ENCODE measurements at regions not wholly inside any gene's neighbourhood (a gene's known extent, or its start where the extent isn't known, plus 50 kb on each side); places are given as distances from the start of the nearest gene placed in this dataset.

DNA sequence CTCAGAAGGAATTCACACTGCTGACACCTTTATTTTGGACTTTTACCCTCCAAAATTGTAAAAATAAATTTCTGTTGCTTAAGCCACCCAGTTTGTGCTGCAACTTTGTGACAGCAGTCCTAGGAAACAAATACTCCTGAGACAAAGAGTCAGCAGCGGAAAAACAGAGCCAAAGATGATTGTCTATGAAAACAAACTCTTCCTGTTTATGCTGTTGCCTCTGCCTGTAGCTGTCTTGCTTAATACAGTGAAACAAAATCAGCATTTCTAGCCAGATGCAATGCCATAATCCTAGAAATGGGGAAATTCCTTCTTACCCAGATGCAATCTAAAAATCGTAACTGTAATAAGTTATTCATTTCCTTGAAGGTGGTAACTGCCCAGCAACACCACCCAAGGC, 387.5 kb upstream of the ATP11B start:
- H3K27me3 ChIP-seq, result no peaks in the 10 kb centered on the region
- no peak overlapping the region for H3K27ac ChIP-seq
- H3K4me1 ChIP-seq, result no peaks in the 10 kb centered on the region
- 76 to 78% methylated on average over 2 of the region's 2 CpGs for WGBS, 2 donors
- no peak overlapping the region for H3K4me3 ChIP-seq
- no peaks in the 10 kb centered on the region for H3K36me3 ChIP-seq (ENCODE audit: low read depth, missing control alignments)
- H3K9me3 ChIP-seq, result no peaks in the 10 kb centered on the region
- intact Hi-C loops (cut with DNase I; ENCODE audit: low total_unique reads), result no loop called here
- TF ChIP-seq, protein P1, sequence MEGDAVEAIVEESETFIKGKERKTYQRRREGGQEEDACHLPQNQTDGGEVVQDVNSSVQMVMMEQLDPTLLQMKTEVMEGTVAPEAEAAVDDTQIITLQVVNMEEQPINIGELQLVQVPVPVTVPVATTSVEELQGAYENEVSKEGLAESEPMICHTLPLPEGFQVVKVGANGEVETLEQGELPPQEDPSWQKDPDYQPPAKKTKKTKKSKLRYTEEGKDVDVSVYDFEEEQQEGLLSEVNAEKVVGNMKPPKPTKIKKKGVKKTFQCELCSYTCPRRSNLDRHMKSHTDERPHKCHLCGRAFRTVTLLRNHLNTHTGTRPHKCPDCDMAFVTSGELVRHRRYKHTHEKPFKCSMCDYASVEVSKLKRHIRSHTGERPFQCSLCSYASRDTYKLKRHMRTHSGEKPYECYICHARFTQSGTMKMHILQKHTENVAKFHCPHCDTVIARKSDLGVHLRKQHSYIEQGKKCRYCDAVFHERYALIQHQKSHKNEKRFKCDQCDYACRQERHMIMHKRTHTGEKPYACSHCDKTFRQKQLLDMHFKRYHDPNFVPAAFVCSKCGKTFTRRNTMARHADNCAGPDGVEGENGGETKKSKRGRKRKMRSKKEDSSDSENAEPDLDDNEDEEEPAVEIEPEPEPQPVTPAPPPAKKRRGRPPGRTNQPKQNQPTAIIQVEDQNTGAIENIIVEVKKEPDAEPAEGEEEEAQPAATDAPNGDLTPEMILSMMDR (IDR thresholded peaks at IDR 0.05), result no peak
- no peak for TF ChIP-seq POLR2A (IDR thresholded peaks at IDR 0.05)
- DNase-seq, result no peak

DNA sequence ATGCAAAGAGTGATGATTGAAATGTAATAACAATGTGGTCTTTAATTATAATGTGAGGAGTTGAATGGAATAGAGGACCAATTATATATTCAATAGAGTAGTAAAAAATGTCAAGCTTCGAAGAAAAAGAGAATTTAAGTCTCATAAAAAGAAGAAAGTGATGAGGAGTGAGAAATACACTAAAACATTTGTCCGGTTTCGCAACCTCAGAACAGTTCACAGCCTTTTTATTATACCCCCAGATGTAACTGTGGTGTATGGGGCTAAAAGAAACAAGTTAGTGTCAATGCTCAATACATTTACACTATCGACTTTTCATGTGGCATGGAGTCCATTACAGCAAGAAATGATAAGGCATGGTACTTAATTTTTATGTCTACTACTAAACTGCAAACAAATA, 386.5 kb upstream of the ATP11B start:
- Histone ChIP-seq H3K4me3 (no peak overlapping the region), H3K36me3 (ENCODE audit: low read depth, missing control alignments) (no peaks in the 10 kb centered on the region), H3K4me1 (no peaks in the 10 kb centered on the region), H3K27ac (no peak overlapping the region), H3K9me3 (no peaks in the 10 kb centered on the region), H3K27me3 (no peaks in the 10 kb centered on the region)
- intact Hi-C loops (cut with DNase I; ENCODE audit: low total_unique reads), result no loop called here
- DNase-seq, result no peak
- 87 to 88% methylated on average over 4 of the region's 4 CpGs for WGBS, 2 donors
- TF ChIP-seq, protein P1 (IDR thresholded peaks at IDR 0.05), result no peak
- TF ChIP-seq POLR2A (IDR thresholded peaks at IDR 0.05), result no peak

DNA sequence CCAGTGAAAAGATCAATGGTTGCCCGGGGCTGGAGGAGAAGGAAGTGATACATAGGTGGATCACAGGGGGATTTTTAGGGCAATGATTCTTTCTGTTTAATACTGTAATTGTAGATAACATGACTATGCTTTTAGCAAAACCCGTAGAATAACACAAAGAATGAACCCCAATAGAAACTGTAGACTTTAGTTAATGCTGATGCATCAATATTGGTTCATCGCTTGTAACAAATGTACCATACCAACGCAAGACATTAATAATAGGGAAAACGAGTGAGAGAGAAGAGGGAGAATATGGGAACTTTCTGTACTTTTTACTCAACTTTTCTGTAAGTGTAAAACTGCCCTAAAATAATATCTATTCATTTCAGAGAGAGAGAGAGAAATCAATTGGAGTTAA, 383.3 kb upstream of the ATP11B start:
- Histone ChIP-seq H3K27ac (no peak overlapping the region), H3K36me3 (ENCODE audit: low read depth, missing control alignments) (no peaks in the 10 kb centered on the region), H3K27me3 (no peaks in the 10 kb centered on the region), H3K9me3 (no peaks in the 10 kb centered on the region), H3K4me1 (no peaks in the 10 kb centered on the region), H3K4me3 (no peak overlapping the region)
- no peak for TF ChIP-seq POLR2A (IDR thresholded peaks at IDR 0.05)
- TF ChIP-seq, protein P1 (IDR thresholded peaks at IDR 0.05), result no peak
- intact Hi-C loops (cut with DNase I; ENCODE audit: low total_unique reads), result no loop called here
- no peak for DNase-seq
- 72 to 83% methylated on average over 5 of the region's 5 CpGs for WGBS, 2 donors

DNA sequence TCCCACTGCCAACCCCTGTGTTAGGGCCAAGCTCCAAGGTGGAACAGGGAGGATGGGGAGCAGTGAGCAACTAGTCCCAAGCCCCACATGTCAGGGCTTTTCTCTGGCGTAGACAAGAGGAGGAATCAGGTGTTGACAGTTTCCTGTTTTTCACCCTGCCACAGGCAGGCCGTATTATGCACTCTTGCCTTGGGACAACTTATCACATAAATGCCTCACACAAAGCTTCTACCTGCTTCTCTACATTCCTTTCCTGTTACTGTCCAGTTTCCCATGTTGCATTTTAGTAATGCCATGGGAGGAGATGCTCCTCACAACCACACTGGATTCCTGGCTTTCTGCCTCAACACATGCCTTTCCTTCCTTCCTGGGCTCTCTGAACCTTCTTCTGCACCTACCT, 381.2 kb upstream of the ATP11B start:
- 77 to 79% methylated on average over 2 of the region's 2 CpGs for WGBS, 2 donors
- TF ChIP-seq, protein P1 (IDR thresholded peaks at IDR 0.05), result no peak
- intact Hi-C loops (cut with DNase I; ENCODE audit: low total_unique reads), result no loop called here
- no peak for DNase-seq
- no peaks in the 10 kb centered on the region for H3K4me1 ChIP-seq
- H3K4me3 ChIP-seq, result no peak overlapping the region
- H3K27me3 ChIP-seq, result no peaks in the 10 kb centered on the region
- H3K36me3 ChIP-seq (ENCODE audit: low read depth, missing control alignments), result no peaks in the 10 kb centered on the region
- no peak overlapping the region for H3K27ac ChIP-seq
- no peaks in the 10 kb centered on the region for H3K9me3 ChIP-seq

DNA sequence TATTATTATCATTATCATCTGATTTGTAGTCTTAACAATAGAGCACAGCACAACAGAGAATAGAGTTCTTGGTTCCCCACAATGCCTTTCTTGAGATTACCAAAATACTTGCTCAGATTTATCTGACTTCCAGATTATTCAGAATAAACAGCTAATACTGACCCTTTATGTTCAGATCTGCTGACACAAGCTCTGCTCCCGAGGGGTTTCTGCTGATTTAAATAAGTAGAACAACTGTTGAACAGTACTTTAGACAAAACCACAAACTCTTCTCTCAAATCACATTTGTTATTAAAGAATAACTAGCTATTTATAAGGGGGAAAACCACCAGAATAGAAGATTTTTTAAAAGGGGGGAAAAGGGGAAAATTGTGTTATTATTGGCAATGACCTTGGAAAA, 380.2 kb upstream of the ATP11B start:
- intact Hi-C loops (cut with DNase I; ENCODE audit: low total_unique reads), result no loop called here
- no peaks in the 10 kb centered on the region for H3K36me3 ChIP-seq (ENCODE audit: low read depth, missing control alignments)
- no peak overlapping the region for H3K27ac ChIP-seq
- no peak overlapping the region for H3K4me3 ChIP-seq
- 57 to 71% methylated on average over 1 of the region's 1 CpG for WGBS, 2 donors
- TF ChIP-seq, protein P1 (IDR thresholded peaks at IDR 0.05), result no peak
- TF ChIP-seq POLR2A (IDR thresholded peaks at IDR 0.05), result no peak
- no peaks in the 10 kb centered on the region for H3K9me3 ChIP-seq
- H3K4me1 ChIP-seq, result no peaks in the 10 kb centered on the region
- H3K27me3 ChIP-seq, result no peaks in the 10 kb centered on the region
- no peak for DNase-seq

Measured in testis (tissue), 2 donors.